ENCODE measurements at regions not wholly inside any gene's neighbourhood (a gene's known extent, or its start where the extent isn't known, plus 50 kb on each side); places are given as distances from the start of the nearest gene placed in this dataset.

GRCh38 chr2:221642447-221642846 lies 70.3 kb upstream of the EPHA4 start:
- TF ChIP-seq, protein P1, sequence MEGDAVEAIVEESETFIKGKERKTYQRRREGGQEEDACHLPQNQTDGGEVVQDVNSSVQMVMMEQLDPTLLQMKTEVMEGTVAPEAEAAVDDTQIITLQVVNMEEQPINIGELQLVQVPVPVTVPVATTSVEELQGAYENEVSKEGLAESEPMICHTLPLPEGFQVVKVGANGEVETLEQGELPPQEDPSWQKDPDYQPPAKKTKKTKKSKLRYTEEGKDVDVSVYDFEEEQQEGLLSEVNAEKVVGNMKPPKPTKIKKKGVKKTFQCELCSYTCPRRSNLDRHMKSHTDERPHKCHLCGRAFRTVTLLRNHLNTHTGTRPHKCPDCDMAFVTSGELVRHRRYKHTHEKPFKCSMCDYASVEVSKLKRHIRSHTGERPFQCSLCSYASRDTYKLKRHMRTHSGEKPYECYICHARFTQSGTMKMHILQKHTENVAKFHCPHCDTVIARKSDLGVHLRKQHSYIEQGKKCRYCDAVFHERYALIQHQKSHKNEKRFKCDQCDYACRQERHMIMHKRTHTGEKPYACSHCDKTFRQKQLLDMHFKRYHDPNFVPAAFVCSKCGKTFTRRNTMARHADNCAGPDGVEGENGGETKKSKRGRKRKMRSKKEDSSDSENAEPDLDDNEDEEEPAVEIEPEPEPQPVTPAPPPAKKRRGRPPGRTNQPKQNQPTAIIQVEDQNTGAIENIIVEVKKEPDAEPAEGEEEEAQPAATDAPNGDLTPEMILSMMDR (IDR thresholded peaks at IDR 0.05), result no peak
- H3K27me3 ChIP-seq, result no peaks in the 10 kb centered on the region
- H3K27ac ChIP-seq, result no peak overlapping the region
- intact Hi-C loops (cut with DNase I), result no loop called here
- no peak overlapping the region for H3K4me3 ChIP-seq
- no peak for DNase-seq (ENCODE audit: low spot score in 2 of 2)
- no peaks in the 10 kb centered on the region for H3K4me1 ChIP-seq
- H3K36me3 ChIP-seq, result no peaks in the 10 kb centered on the region
- H3K9me3 ChIP-seq, result no peaks in the 10 kb centered on the region

DNA sequence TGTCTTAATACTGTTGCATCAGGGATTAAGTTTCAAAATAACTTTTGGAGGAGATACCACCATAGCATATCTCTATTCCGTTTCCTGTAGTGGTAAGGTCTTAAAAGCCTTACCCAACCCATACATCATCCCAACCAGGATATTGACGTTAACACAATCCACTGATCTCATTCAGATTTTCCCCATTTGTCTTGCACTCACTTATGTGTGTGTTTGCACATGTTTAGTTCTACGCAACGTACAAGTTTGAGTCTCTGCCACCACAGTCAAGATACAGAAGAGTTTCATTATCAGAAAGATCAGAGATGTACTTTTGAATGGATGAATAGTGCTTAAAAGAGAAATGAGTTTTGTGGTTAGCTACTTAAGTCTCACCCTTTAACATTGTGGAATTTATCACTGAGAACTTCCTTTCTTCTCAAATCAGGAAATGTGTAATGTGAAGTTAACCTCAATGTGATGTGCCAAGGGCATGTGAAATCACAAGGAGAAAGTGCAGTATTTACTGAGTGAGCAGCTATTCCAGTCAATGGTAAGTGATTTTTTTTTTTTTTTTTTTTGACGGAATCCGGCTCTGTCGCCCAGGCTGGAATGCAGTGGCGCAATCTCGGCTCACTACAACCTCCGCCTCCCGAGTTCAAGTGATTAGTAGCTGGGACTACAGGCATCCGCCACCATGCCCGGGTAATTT lies 69.2 kb upstream of the EPHA4 start:
- intact Hi-C loops (cut with DNase I), result no loop called here
- DNase-seq (ENCODE audit: low spot score in 2 of 2), result no peak

GRCh38 chr2:221640686-221641085 lies 68.6 kb upstream of the EPHA4 start:
- DNase-seq (ENCODE audit: low spot score in 2 of 2), result no peak
- Histone ChIP-seq H3K9me3 (no peaks in the 10 kb centered on the region), H3K27me3 (no peaks in the 10 kb centered on the region), H3K4me3 (no peak overlapping the region), H3K4me1 (no peaks in the 10 kb centered on the region), H3K27ac (no peak overlapping the region), H3K36me3 (no peaks in the 10 kb centered on the region)
- intact Hi-C loops (cut with DNase I), result no loop called here
- TF ChIP-seq, protein P1 (IDR thresholded peaks at IDR 0.05), result no peak

More for the DNA sequence above, 69.2 kb upstream of the EPHA4 start:
- no peaks in the 10 kb centered on the region for H3K36me3 ChIP-seq
- no peaks in the 10 kb centered on the region for H3K9me3 ChIP-seq
- no peaks in the 10 kb centered on the region for H3K4me1 ChIP-seq
- no peak overlapping the region for H3K4me3 ChIP-seq
- TF ChIP-seq, protein P1 (IDR thresholded peaks at IDR 0.05), result no peak
- no peak overlapping the region for H3K27ac ChIP-seq
- no peaks in the 10 kb centered on the region for H3K27me3 ChIP-seq

- no peak overlapping the region for H3K4me3 ChIP-seq
- no peaks in the 10 kb centered on the region for H3K36me3 ChIP-seq
- H3K4me1 ChIP-seq, result no peaks in the 10 kb centered on the region
- DNase-seq (ENCODE audit: low spot score in 2 of 2), result no peak
- TF ChIP-seq, protein P1 (IDR thresholded peaks at IDR 0.05), result no peak
- no peak overlapping the region for H3K27ac ChIP-seq
- H3K9me3 ChIP-seq, result no peaks in the 10 kb centered on the region
- no peaks in the 10 kb centered on the region for H3K27me3 ChIP-seq
- intact Hi-C loops (cut with DNase I), result no loop called here
These were observed 65.7 kb upstream of the EPHA4 start for GRCh38 chr2:221637851-221638250.

GRCh38 chr2:221635949-221636348 lies 63.8 kb upstream of the EPHA4 start:
- no peak overlapping the region for H3K4me3 ChIP-seq
- H3K36me3 ChIP-seq, result no peaks in the 10 kb centered on the region
- no peaks in the 10 kb centered on the region for H3K9me3 ChIP-seq
- TF ChIP-seq, protein P1 (IDR thresholded peaks at IDR 0.05), result no peak
- H3K27me3 ChIP-seq, result no peaks in the 10 kb centered on the region
- no peaks in the 10 kb centered on the region for H3K4me1 ChIP-seq
- DNase-seq (ENCODE audit: low spot score in 2 of 2), result no peak
- intact Hi-C loops (cut with DNase I), result no loop called here
- H3K27ac ChIP-seq, result no peak overlapping the region

DNA sequence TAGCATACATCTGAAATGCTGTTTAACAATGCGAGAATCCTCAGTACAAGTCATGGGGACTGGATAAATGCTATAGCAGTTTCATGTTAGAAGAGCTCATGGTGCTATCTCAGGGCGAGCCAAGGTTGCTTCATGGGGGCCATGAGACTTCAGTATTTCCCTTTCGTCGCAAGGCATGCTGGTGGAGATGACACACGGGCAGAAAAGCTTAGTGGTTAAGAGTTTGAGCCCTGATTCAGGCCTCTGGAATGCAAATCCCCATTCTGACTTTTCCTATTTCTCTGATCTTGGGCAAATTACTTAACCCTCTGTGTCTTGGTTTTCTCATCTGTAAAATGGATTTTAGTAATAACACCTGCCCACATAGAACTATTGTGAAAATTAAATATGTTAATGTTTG lies 57.4 kb upstream of the EPHA4 start:
- Histone ChIP-seq H3K27me3 (no peaks in the 10 kb centered on the region), H3K36me3 (no peaks in the 10 kb centered on the region), H3K4me1 (no peaks in the 10 kb centered on the region), H3K4me3 (no peak overlapping the region), H3K9me3 (no peaks in the 10 kb centered on the region), H3K27ac (no peak overlapping the region)
- DNase-seq (ENCODE audit: low spot score in 2 of 2), result no peak
- intact Hi-C loops (cut with DNase I), result no loop called here
- TF ChIP-seq, protein P1 (IDR thresholded peaks at IDR 0.05), result no peak

Data from ascending aorta (tissue), 2 donors.